Fibroblast of skin of abdomen (primary cell): ENCODE measurements at regions not wholly inside any gene's neighbourhood (a gene's known extent, or its start where the extent isn't known, plus 50 kb on each side); places are given as distances from the start of the nearest gene placed in this dataset.

Experiments
- DNase-seq: peaks from one replicate; pipeline ENCODE4 v3.0.0-alpha.2; 2013

- DNase-seq = no peak
These were observed 601.5 kb downstream of the IRX1 start for GRCh38 chr5:4197151-4197550.

GRCh38 chr5:4198461-4198860 lies 602.8 kb downstream of the IRX1 start:
- no peak for DNase-seq

- no peak for DNase-seq
These were observed 603.6 kb downstream of the IRX1 start for GRCh38 chr5:4199049-4199841.

GRCh38 chr5:4203146-4203545 lies 607.5 kb downstream of the IRX1 start:
- DNase-seq = no peak

- no peak for DNase-seq
These were observed 608.9 kb downstream of the IRX1 start for GRCh38 chr5:4204276-4205141.

- peak; percentile 69 for DNase-seq
These were observed 609.8 kb downstream of the IRX1 start for GRCh38 chr5:4205398-4205797.

- no peak for DNase-seq
These were observed 610.5 kb downstream of the IRX1 start for GRCh38 chr5:4206127-4206526.

- no peak for DNase-seq
These were observed 611.9 kb downstream of the IRX1 start for GRCh38 chr5:4207486-4207885.

GRCh38 chr5:4208537-4208936 lies 612.9 kb downstream of the IRX1 start:
- DNase-seq = no peak

- no peak for DNase-seq
These were observed 613.4 kb downstream of the IRX1 start for GRCh38 chr5:4208996-4209395.

- no peak for DNase-seq
These were observed 616.6 kb downstream of the IRX1 start for GRCh38 chr5:4212071-4212739.

- DNase-seq = no peak
These were observed 617.6 kb downstream of the IRX1 start for GRCh38 chr5:4212981-4213819.

- no peak for DNase-seq
These were observed 619.5 kb downstream of the IRX1 start for GRCh38 chr5:4215143-4215542.

GRCh38 chr5:4216142-4216541 lies 620.5 kb downstream of the IRX1 start:
- no peak for DNase-seq

- no peak for DNase-seq
These were observed 624.4 kb downstream of the IRX1 start for GRCh38 chr5:4220016-4220415.

GRCh38 chr5:4221048-4221447 lies 625.4 kb downstream of the IRX1 start:
- no peak for DNase-seq

GRCh38 chr5:4222147-4222546 lies 626.5 kb downstream of the IRX1 start:
- no peak for DNase-seq

GRCh38 chr5:4222821-4223220 lies 627.2 kb downstream of the IRX1 start:
- DNase-seq = no peak

- DNase-seq = no peak
These were observed 630.1 kb downstream of the IRX1 start for GRCh38 chr5:4225741-4226140.

GRCh38 chr5:4226565-4226964 lies 630.9 kb downstream of the IRX1 start:
- DNase-seq = no peak

GRCh38 chr5:4228708-4229107 lies 633.1 kb downstream of the IRX1 start:
- DNase-seq = no peak
